GM23338 (cell line): ENCODE measurements at regions not wholly inside any gene's neighbourhood (a gene's known extent, or its start where the extent isn't known, plus 50 kb on each side); places are given as distances from the start of the nearest gene placed in this dataset.

Source experiments
- CREB1 ChIP-seq: fragments of 250-450 bp; sonication (Bioruptor Pico); IDR thresholded peaks from 2 replicates; pipeline ENCODE4 v1.5.0; 2020; ENCODE audit warnings: low read depth, mild to moderate bottlenecking, moderate library complexity
- CTCF ChIP-seq, 2 experiments: fragments of 200-600 bp in 1 of 2; sonication (generic) in 1 of 2; conservative IDR thresholded peaks; 2 replicates each; pipeline versions ENCODE4 v1.5.1 to v1.6.1; 2016 to 2017; ENCODE audit warnings: antibody characterized with exemption in 2 of 2, low read depth in 2 of 2, mild to moderate bottlenecking in 2 of 2, moderate library complexity in 1 of 2
- ETS1 ChIP-seq: IDR thresholded peaks from 2 replicates; pipeline ENCODE4 v1.6.1; 2016; ENCODE audit warnings: antibody characterized with exemption
- EZH2 ChIP-seq: fragments of 200-600 bp; sonication (generic); IDR thresholded peaks from one replicate; pipeline ENCODE4 v1.8.0; 2017; ENCODE audit warnings: antibody characterized with exemption, mild to moderate bottlenecking, low read depth; ENCODE audit not compliant: unreplicated experiment
- EZH2phosphoT487 ChIP-seq: fragments of 200-600 bp; sonication (generic); IDR thresholded peaks from one replicate; pipeline ENCODE4 v1.8.1; 2018; ENCODE audit warnings: antibody characterized with exemption; ENCODE audit not compliant: unreplicated experiment
- JUNB ChIP-seq: IDR thresholded peaks from one replicate; pipeline ENCODE4 v1.6.1; 2016; ENCODE audit warnings: antibody characterized with exemption; ENCODE audit not compliant: unreplicated experiment
- NANOG ChIP-seq: IDR thresholded peaks from 2 replicates; pipeline ENCODE4 v1.6.1; 2016; ENCODE audit warnings: antibody characterized with exemption, borderline replicate concordance
- POLR2AphosphoS5 ChIP-seq: IDR thresholded peaks from 2 replicates; pipeline ENCODE4 v1.6.1; 2016; ENCODE audit warnings: antibody characterized with exemption, low read depth
- REST ChIP-seq: IDR thresholded peaks from one replicate; pipeline ENCODE4 v1.6.1; 2018; ENCODE audit warnings: antibody characterized with exemption; ENCODE audit not compliant: unreplicated experiment
- STAT1 ChIP-seq: IDR thresholded peaks from one replicate; pipeline ENCODE4 v1.6.1; 2016; ENCODE audit warnings: antibody characterized with exemption; ENCODE audit not compliant: unreplicated experiment
- ZNF114 ChIP-seq: fragments of 250-450 bp; sonication (Bioruptor Pico); IDR thresholded peaks from 2 replicates; pipeline ENCODE4 v1.5.0; 2020; ENCODE audit warnings: mild to moderate bottlenecking, moderate library complexity
- ZNF331 ChIP-seq: fragments of 250-450 bp; sonication (Bioruptor Pico); IDR thresholded peaks from 2 replicates; pipeline ENCODE4 v1.5.0; 2020; ENCODE audit warnings: low read depth, mild to moderate bottlenecking, moderate library complexity

GRCh38 chr4:23981328-23981727 lies 91.5 kb upstream of the PPARGC1A start:
- TF ChIP-seq CTCF (conservative IDR thresholded peaks at IDR 0.05; ENCODE audit: low read depth in 2 of 2) = no peak
- TF ChIP-seq JUNB = no peak
- no peak for TF ChIP-seq POLR2AphosphoS5
- TF ChIP-seq EZH2 = no peak
- TF ChIP-seq EZH2phosphoT487 = no peak
- no peak for TF ChIP-seq ZNF331
- TF ChIP-seq CREB1 (CRISPR knock-in tag) = no peak
- no peak for TF ChIP-seq STAT1
- no peak for TF ChIP-seq ETS1
- TF ChIP-seq REST = no peak
- TF ChIP-seq NANOG = no peak
- TF ChIP-seq ZNF114 (CRISPR knock-in tag) = no peak
